DMS53 treated with DMSO at 0.1 percent for 48 hours (cell line): ENCODE measurements at regions not wholly inside any gene's neighbourhood (a gene's known extent, or its start where the extent isn't known, plus 50 kb on each side); places are given as distances from the start of the nearest gene placed in this dataset.
"Not testable (repeated sequence)": the region's sequence is repeated elsewhere in the genome, so short reads cannot be mapped to it uniquely, and the experiment has no call there.

Experiments used
- DNase-seq: peaks from one replicate; lab custom pipeline; 2025; ENCODE audit not compliant: unreplicated experiment; lab: John Stamatoyannopoulos, UW

GRCh38 chr2:134009440-134009839 is 244.4 kb upstream of the MGAT5 start:
- DNase-seq, result no peak

GRCh38 chr2:134009906-134010305 is 244.0 kb upstream of the MGAT5 start:
- DNase-seq, result not testable (repeated sequence)

GRCh38 chr2:134011936-134012586 is 241.8 kb upstream of the MGAT5 start:
- no peak for DNase-seq

GRCh38 chr2:134014196-134014960 is 239.5 kb upstream of the MGAT5 start:
- DNase-seq, result no peak

- no peak for DNase-seq
Observed at GRCh38 chr2:134019871-134020270, 234.0 kb upstream of the MGAT5 start.

GRCh38 chr2:134020608-134021007 is 233.3 kb upstream of the MGAT5 start:
- no peak for DNase-seq

- no peak for DNase-seq
Observed at GRCh38 chr2:134021830-134022524, 231.9 kb upstream of the MGAT5 start.

- DNase-seq, result no peak
Observed at GRCh38 chr2:134023854-134024253, 230.0 kb upstream of the MGAT5 start.

GRCh38 chr2:134027980-134028379 is 225.9 kb upstream of the MGAT5 start:
- no peak for DNase-seq

GRCh38 chr2:134029418-134029817 is 224.5 kb upstream of the MGAT5 start:
- no peak for DNase-seq

- DNase-seq, result no peak
Observed at GRCh38 chr2:134031539-134031938, 222.3 kb upstream of the MGAT5 start.

GRCh38 chr2:134035605-134036370 is 218.1 kb upstream of the MGAT5 start:
- no peak for DNase-seq

- no peak for DNase-seq
Observed at GRCh38 chr2:134039912-134040581, 213.8 kb upstream of the MGAT5 start.

- not testable (repeated sequence) for DNase-seq
Observed at GRCh38 chr2:134040626-134041172, 213.2 kb upstream of the MGAT5 start.

- no peak for DNase-seq
Observed at GRCh38 chr2:134041877-134042276, 212.0 kb upstream of the MGAT5 start.

- DNase-seq, result not testable (repeated sequence)
Observed at GRCh38 chr2:134043028-134043427, 210.8 kb upstream of the MGAT5 start.

GRCh38 chr2:134052173-134052572 is 201.7 kb upstream of the MGAT5 start:
- no peak for DNase-seq

GRCh38 chr2:134056173-134056572 is 197.7 kb upstream of the MGAT5 start:
- no peak for DNase-seq

- not testable (repeated sequence) for DNase-seq
Observed at GRCh38 chr2:134061066-134061465, 192.8 kb upstream of the MGAT5 start.

GRCh38 chr2:134062235-134062634 is 191.6 kb upstream of the MGAT5 start:
- DNase-seq, result not testable (repeated sequence)
